SK-N-SH treated with all-trans-retinoic acid at 6 μM for 48 hours (cell line): ENCODE measurements at regions not wholly inside any gene's neighbourhood (a gene's known extent, or its start where the extent isn't known, plus 50 kb on each side); places are given as distances from the start of the nearest gene placed in this dataset.

Source experiments
- ATAC-seq: fragments of 200-7000 bp; cut with Tn5 transposase; 3 replicates; pipeline ENCODE4 v1.9.1; 2020; ENCODE audit warnings: mild to moderate bottlenecking, moderate library complexity
- ARNTL ChIP-seq: fragments of 450-650 bp; formaldehyde crosslinking; IDR thresholded peaks from 2 replicates; pipeline ENCODE4 v1.5.0; 2020; ENCODE audit warnings: low read depth, mild to moderate bottlenecking, moderate library complexity, borderline replicate concordance
- BACH2 ChIP-seq: fragments of 250-450 bp; sonication (Bioruptor Pico); IDR thresholded peaks from 2 replicates; pipeline ENCODE4 v1.9.0; 2021; ENCODE audit warnings: mild to moderate bottlenecking, borderline replicate concordance
- CSDC2 ChIP-seq: fragments of 250-450 bp; sonication (Bioruptor Pico); IDR thresholded peaks from 2 replicates; pipeline ENCODE4 v1.5.0; 2020; ENCODE audit warnings: mild to moderate bottlenecking, moderate library complexity
- ESRRG ChIP-seq: fragments of 250-450 bp; sonication (Bioruptor Pico); IDR thresholded peaks from 2 replicates; pipeline ENCODE4 v1.6.1; 2021; ENCODE audit warnings: mild to moderate bottlenecking
- GLIS3 ChIP-seq: fragments of 250-450 bp; sonication (Bioruptor Pico); IDR thresholded peaks from 2 replicates; pipeline ENCODE4 v1.5.0; 2020; ENCODE audit warnings: mild to moderate bottlenecking, moderate library complexity
- ISL1 ChIP-seq: fragments of 250-450 bp; sonication (Bioruptor Pico); IDR thresholded peaks from 2 replicates; pipeline ENCODE4 v2.1.2; 2022; ENCODE audit warnings: mild to moderate bottlenecking, moderate library complexity
- OSR1 ChIP-seq: fragments of 250-450 bp; sonication (Bioruptor Pico); IDR thresholded peaks from 2 replicates; pipeline ENCODE4 v1.8.0; 2022; ENCODE audit warnings: moderate library complexity, mild to moderate bottlenecking, inconsistent platforms
- POU6F1 ChIP-seq: fragments of 250-450 bp; sonication (Bioruptor Pico); IDR thresholded peaks from 2 replicates; pipeline ENCODE4 v1.8.0; 2021; ENCODE audit warnings: low read depth, mild to moderate bottlenecking, moderate library complexity, borderline replicate concordance
- PPARA ChIP-seq: fragments of 250-450 bp; sonication (Bioruptor Pico); IDR thresholded peaks from 2 replicates; pipeline ENCODE4 v1.5.0; 2020; ENCODE audit warnings: mild to moderate bottlenecking, borderline replicate concordance
- RARB ChIP-seq: fragments of 250-450 bp; sonication (Bioruptor Pico); IDR thresholded peaks from 2 replicates; pipeline ENCODE4 v1.8.0; 2021; ENCODE audit warnings: mild to moderate bottlenecking, moderate library complexity
- SNAI2 ChIP-seq: fragments of 250-450 bp; sonication (Bioruptor Pico); IDR thresholded peaks from 2 replicates; pipeline ENCODE4 v1.5.0; 2020; ENCODE audit warnings: mild to moderate bottlenecking, moderate library complexity
- TCF4 ChIP-seq: fragments of 250-450 bp; sonication (Bioruptor Pico); IDR thresholded peaks from 2 replicates; pipeline ENCODE4 v1.8.0; 2021; ENCODE audit warnings: mild to moderate bottlenecking, moderate library complexity, borderline replicate concordance
- TOX ChIP-seq: fragments of 250-450 bp; sonication (Bioruptor Pico); IDR thresholded peaks from 2 replicates; pipeline ENCODE4 v1.8.0; 2021; ENCODE audit warnings: mild to moderate bottlenecking, moderate library complexity, borderline replicate concordance
- TSHZ2 ChIP-seq: fragments of 250-450 bp; sonication (Bioruptor Pico); IDR thresholded peaks from 2 replicates; pipeline ENCODE4 v1.5.0; 2020; ENCODE audit warnings: mild to moderate bottlenecking, moderate library complexity
- ZC3H10 ChIP-seq: fragments of 250-450 bp; sonication (Bioruptor Pico); IDR thresholded peaks from 2 replicates; pipeline ENCODE4 v1.5.1; 2021; ENCODE audit warnings: mild to moderate bottlenecking, moderate library complexity
- ZFP30 ChIP-seq: fragments of 450-650 bp; formaldehyde crosslinking; IDR thresholded peaks from 2 replicates; pipeline ENCODE4 v1.5.0; 2022; ENCODE audit warnings: mild to moderate bottlenecking, moderate library complexity
- ZNF565 ChIP-seq: fragments of 450-650 bp; formaldehyde crosslinking; conservative IDR thresholded peaks from 2 replicates; pipeline ENCODE4 v1.5.0; 2020; ENCODE audit warnings: low read depth, mild to moderate bottlenecking, moderate library complexity
- ZNF70 ChIP-seq: fragments of 450-650 bp; formaldehyde crosslinking; IDR thresholded peaks from 2 replicates; pipeline ENCODE4 v1.5.0; 2020; ENCODE audit warnings: mild to moderate bottlenecking, moderate library complexity
- ZNF8 ChIP-seq: fragments of 450-650 bp; formaldehyde crosslinking; IDR thresholded peaks from 2 replicates; pipeline ENCODE4 v1.5.0; 2020; ENCODE audit warnings: mild to moderate bottlenecking, moderate library complexity
- TF ChIP-seq, protein P1 (sequence below): fragments of 250-450 bp; sonication (Bioruptor Pico); IDR thresholded peaks from 2 replicates; pipeline ENCODE4 v1.5.1; 2020; ENCODE audit warnings: low read depth, mild to moderate bottlenecking, moderate library complexity
- TF ChIP-seq, protein P2 (sequence below): fragments of 250-450 bp; sonication (Bioruptor Pico); IDR thresholded peaks from 2 replicates; pipeline ENCODE4 v1.5.1; 2021; ENCODE audit warnings: mild to moderate bottlenecking, moderate library complexity
- TF ChIP-seq, protein P3 (sequence below): fragments of 250-450 bp; sonication (Bioruptor Pico); IDR thresholded peaks from 2 replicates; pipeline ENCODE4 v1.8.0; 2020; ENCODE audit warnings: mild to moderate bottlenecking, moderate library complexity, borderline replicate concordance

DNA sequence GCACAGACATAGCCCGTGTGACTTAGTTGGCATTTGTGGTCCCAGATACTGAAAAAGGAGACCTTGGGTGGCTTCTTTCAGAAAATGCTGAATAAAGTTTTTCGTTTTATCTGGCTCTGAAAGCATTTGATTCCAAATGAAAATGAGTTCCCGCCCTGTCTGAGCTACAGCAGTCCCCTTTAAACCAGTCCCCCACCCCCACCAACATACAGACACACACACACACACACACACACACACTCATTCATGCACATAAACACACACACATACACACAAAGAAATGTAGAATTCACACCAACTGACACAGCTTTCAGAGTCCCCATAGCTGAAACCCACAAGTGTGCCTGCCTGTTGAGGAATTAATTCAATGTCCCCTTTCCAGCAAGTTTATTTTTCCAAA lies 97.0 kb upstream of the SMARCA2 start (continued):
- TF ChIP-seq ARNTL (CRISPR knock-in tag) (no peak), ISL1 (CRISPR knock-in tag) (no peak)
- TF ChIP-seq, protein P1, sequence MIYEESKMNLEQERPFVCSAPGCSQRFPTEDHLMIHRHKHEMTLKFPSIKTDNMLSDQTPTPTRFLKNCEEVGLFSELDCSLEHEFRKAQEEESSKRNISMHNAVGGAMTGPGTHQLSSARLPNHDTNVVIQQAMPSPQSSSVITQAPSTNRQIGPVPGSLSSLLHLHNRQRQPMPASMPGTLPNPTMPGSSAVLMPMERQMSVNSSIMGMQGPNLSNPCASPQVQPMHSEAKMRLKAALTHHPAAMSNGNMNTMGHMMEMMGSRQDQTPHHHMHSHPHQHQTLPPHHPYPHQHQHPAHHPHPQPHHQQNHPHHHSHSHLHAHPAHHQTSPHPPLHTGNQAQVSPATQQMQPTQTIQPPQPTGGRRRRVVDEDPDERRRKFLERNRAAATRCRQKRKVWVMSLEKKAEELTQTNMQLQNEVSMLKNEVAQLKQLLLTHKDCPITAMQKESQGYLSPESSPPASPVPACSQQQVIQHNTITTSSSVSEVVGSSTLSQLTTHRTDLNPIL (CRISPR knock-in tag): no peak
- TF ChIP-seq, all 23 proteins: peak for 0

DNA sequence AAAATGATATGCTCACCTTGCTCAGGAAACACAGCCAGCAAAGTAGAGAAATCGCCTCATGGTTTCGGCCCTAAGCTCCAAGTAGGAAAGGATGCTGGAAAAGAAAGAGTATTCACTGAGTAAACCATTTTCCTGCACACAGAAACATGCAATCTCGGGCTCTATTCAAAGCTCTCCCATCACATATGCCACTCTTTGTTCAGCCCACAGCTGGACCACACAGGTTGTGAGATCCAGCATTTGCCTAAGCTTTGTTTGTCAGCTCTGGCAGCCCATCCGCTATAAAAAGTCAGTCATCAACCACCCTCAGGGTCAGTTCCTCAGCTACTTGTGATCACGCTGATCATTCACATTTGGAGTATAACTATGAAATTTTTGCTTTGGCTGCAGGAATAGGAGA lies 96.5 kb upstream of the SMARCA2 start:
- no peak for ATAC-seq
- TF ChIP-seq GLIS3 (no peak), ZNF8 (no peak), OSR1 (no peak), POU6F1 (CRISPR knock-in tag) (no peak), CSDC2 (CRISPR knock-in tag) (no peak), RARB (CRISPR knock-in tag) (no peak), TCF4 (CRISPR knock-in tag) (no peak), ESRRG (no peak), TSHZ2 (CRISPR knock-in tag) (no peak)

DNA sequence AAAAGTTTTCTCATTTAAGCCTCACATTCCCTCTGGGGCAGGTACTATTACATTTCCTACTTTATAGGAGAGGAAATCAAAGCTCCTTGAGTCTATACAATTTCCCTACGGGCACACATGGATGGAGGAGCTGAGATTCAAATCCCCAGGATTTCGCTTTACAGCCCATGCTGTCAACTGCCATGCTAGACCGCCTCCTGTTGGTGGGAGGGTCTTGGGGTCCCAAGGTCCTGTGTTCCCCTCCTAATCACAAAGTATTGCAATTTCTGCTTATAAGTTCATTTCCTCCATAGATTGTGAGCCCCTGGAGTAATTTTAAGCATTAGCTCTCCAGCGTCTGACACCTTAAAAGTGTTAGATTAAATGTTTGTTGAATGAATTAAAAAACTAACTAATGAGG lies 95.9 kb upstream of the SMARCA2 start:
- ATAC-seq: no peak
- TF ChIP-seq ZNF70 (CRISPR knock-in tag): no peak
- TF ChIP-seq TCF4 (CRISPR knock-in tag): no peak
- TF ChIP-seq SNAI2 (CRISPR knock-in tag): no peak

- ATAC-seq: no peak
- no peak for TF ChIP-seq PPARA
- TF ChIP-seq RARB (CRISPR knock-in tag): no peak
- TF ChIP-seq TOX: no peak
- no peak for TF ChIP-seq GLIS3
- TF ChIP-seq, protein P2, sequence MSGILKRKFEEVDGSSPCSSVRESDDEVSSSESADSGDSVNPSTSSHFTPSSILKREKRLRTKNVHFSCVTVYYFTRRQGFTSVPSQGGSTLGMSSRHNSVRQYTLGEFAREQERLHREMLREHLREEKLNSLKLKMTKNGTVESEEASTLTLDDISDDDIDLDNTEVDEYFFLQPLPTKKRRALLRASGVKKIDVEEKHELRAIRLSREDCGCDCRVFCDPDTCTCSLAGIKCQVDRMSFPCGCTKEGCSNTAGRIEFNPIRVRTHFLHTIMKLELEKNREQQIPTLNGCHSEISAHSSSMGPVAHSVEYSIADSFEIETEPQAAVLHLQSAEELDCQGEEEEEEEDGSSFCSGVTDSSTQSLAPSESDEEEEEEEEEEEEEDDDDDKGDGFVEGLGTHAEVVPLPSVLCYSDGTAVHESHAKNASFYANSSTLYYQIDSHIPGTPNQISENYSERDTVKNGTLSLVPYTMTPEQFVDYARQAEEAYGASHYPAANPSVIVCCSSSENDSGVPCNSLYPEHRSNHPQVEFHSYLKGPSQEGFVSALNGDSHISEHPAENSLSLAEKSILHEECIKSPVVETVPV (CRISPR knock-in tag): no peak
- no peak for TF ChIP-seq CSDC2 (CRISPR knock-in tag)
- TF ChIP-seq ZNF565 (CRISPR knock-in tag): no peak
- TF ChIP-seq, protein P1 (CRISPR knock-in tag): no peak
- no peak for TF ChIP-seq ISL1 (CRISPR knock-in tag)
- no peak for TF ChIP-seq BACH2 (CRISPR knock-in tag)
- TF ChIP-seq ZNF8: no peak
- no peak for TF ChIP-seq SNAI2 (CRISPR knock-in tag)
- no peak for TF ChIP-seq ARNTL (CRISPR knock-in tag)
- TF ChIP-seq ZC3H10 (CRISPR knock-in tag): no peak
- TF ChIP-seq ZFP30: no peak
- TF ChIP-seq, protein P3, sequence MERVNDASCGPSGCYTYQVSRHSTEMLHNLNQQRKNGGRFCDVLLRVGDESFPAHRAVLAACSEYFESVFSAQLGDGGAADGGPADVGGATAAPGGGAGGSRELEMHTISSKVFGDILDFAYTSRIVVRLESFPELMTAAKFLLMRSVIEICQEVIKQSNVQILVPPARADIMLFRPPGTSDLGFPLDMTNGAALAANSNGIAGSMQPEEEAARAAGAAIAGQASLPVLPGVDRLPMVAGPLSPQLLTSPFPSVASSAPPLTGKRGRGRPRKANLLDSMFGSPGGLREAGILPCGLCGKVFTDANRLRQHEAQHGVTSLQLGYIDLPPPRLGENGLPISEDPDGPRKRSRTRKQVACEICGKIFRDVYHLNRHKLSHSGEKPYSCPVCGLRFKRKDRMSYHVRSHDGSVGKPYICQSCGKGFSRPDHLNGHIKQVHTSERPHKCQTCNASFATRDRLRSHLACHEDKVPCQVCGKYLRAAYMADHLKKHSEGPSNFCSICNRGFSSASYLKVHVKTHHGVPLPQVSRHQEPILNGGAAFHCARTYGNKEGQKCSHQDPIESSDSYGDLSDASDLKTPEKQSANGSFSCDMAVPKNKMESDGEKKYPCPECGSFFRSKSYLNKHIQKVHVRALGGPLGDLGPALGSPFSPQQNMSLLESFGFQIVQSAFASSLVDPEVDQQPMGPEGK (CRISPR knock-in tag): no peak
- no peak for TF ChIP-seq ESRRG
- TF ChIP-seq OSR1: no peak
Measured at GRCh38 chr9:1920386-1920785, 94.8 kb upstream of the SMARCA2 start.
